ENCODE measurements at regions not wholly inside any gene's neighbourhood (a gene's known extent, or its start where the extent isn't known, plus 50 kb on each side); places are given as distances from the start of the nearest gene placed in this dataset.
"Not testable (repeated sequence)": the region's sequence is repeated elsewhere in the genome, so short reads cannot be mapped to it uniquely, and the experiment has no call there.

GRCh38 chr13:55948175-55948574 lies 1192.5 kb upstream of the PRR20A start:
- Mint-ChIP-seq H3K4me3 (no peak overlapping the region), H3K4me1 (ENCODE audit: low read depth) (no peaks in the 10 kb centered on the region), H3K27me3 (ENCODE audit: low read depth) (no peaks in the 10 kb centered on the region), H3K9me3 (peaks cover 52% of the 10 kb centered on the region), H3K27ac (no peak overlapping the region), H3K36me3 (ENCODE audit: low read depth) (no peaks in the 10 kb centered on the region)
- no peak for DNase-seq (ENCODE audit: low spot score)

GRCh38 chr13:55963934-55964333 lies 1176.8 kb upstream of the PRR20A start:
- peaks cover 54% of the 10 kb centered on the region for H3K9me3 Mint-ChIP-seq

GRCh38 chr13:55967055-55967454 lies 1173.7 kb upstream of the PRR20A start:
- Mint-ChIP-seq H3K4me3 (no peak overlapping the region), H3K27me3 (ENCODE audit: low read depth) (no peaks in the 10 kb centered on the region), H3K27ac (no peak overlapping the region), H3K4me1 (ENCODE audit: low read depth) (no peaks in the 10 kb centered on the region), H3K36me3 (ENCODE audit: low read depth) (no peaks in the 10 kb centered on the region), H3K9me3 (peaks cover 43% of the 10 kb centered on the region)
- DNase-seq (ENCODE audit: low spot score): no peak

More at GRCh38 chr13:55963934-55964333, 1176.8 kb upstream of the PRR20A start:
- H3K36me3 Mint-ChIP-seq (ENCODE audit: low read depth): no peaks in the 10 kb centered on the region
- no peak overlapping the region for H3K27ac Mint-ChIP-seq
- H3K27me3 Mint-ChIP-seq (ENCODE audit: low read depth): no peaks in the 10 kb centered on the region
- H3K4me1 Mint-ChIP-seq (ENCODE audit: low read depth): no peaks in the 10 kb centered on the region
- no peak for DNase-seq (ENCODE audit: low spot score)
- H3K4me3 Mint-ChIP-seq: no peak overlapping the region

- Mint-ChIP-seq H3K4me3 (no peak overlapping the region), H3K4me1 (ENCODE audit: low read depth) (no peaks in the 10 kb centered on the region), H3K27me3 (ENCODE audit: low read depth) (no peaks in the 10 kb centered on the region), H3K27ac (no peak overlapping the region), H3K36me3 (ENCODE audit: low read depth) (no peaks in the 10 kb centered on the region), H3K9me3 (peaks cover 34% of the 10 kb centered on the region)
- DNase-seq (ENCODE audit: low spot score): no peak
These were observed 1163.3 kb upstream of the PRR20A start for GRCh38 chr13:55977436-55977835.

GRCh38 chr13:55981381-55981780 lies 1159.3 kb upstream of the PRR20A start:
- no peak overlapping the region for H3K4me3 Mint-ChIP-seq
- no peaks in the 10 kb centered on the region for H3K36me3 Mint-ChIP-seq (ENCODE audit: low read depth)
- H3K27ac Mint-ChIP-seq: no peak overlapping the region
- H3K9me3 Mint-ChIP-seq: peaks cover 26% of the 10 kb centered on the region
- no peak for DNase-seq (ENCODE audit: low spot score)
- H3K4me1 Mint-ChIP-seq (ENCODE audit: low read depth): no peaks in the 10 kb centered on the region
- no peaks in the 10 kb centered on the region for H3K27me3 Mint-ChIP-seq (ENCODE audit: low read depth)

- H3K36me3 Mint-ChIP-seq (ENCODE audit: low read depth); H3K27ac Mint-ChIP-seq; H3K4me3 Mint-ChIP-seq; DNase-seq (ENCODE audit: low spot score); H3K27me3 Mint-ChIP-seq (ENCODE audit: low read depth); H3K4me1 Mint-ChIP-seq (ENCODE audit: low read depth): not testable (repeated sequence)
- peaks cover 18% of the 10 kb centered on the region for H3K9me3 Mint-ChIP-seq
These were observed 1156.7 kb upstream of the PRR20A start for GRCh38 chr13:55984026-55984425.

GRCh38 chr13:55990631-55991030 lies 1150.1 kb upstream of the PRR20A start:
- Mint-ChIP-seq H3K27ac (no peak overlapping the region), H3K9me3 (peaks cover 15% of the 10 kb centered on the region), H3K27me3 (ENCODE audit: low read depth) (no peaks in the 10 kb centered on the region), H3K36me3 (ENCODE audit: low read depth) (no peaks in the 10 kb centered on the region), H3K4me1 (ENCODE audit: low read depth) (no peaks in the 10 kb centered on the region), H3K4me3 (no peak overlapping the region)
- DNase-seq (ENCODE audit: low spot score): no peak

GRCh38 chr13:55991666-55992065 lies 1149.1 kb upstream of the PRR20A start:
- no peak for DNase-seq (ENCODE audit: low spot score)
- H3K4me3 Mint-ChIP-seq: no peak overlapping the region
- H3K9me3 Mint-ChIP-seq: peaks cover 12% of the 10 kb centered on the region
- no peaks in the 10 kb centered on the region for H3K27me3 Mint-ChIP-seq (ENCODE audit: low read depth)
- H3K4me1 Mint-ChIP-seq (ENCODE audit: low read depth): no peaks in the 10 kb centered on the region
- H3K27ac Mint-ChIP-seq: no peak overlapping the region
- H3K36me3 Mint-ChIP-seq (ENCODE audit: low read depth): no peaks in the 10 kb centered on the region

- H3K9me3 Mint-ChIP-seq: peaks cover 11% of the 10 kb centered on the region
- H3K4me3 Mint-ChIP-seq: no peak overlapping the region
- DNase-seq (ENCODE audit: low spot score): no peak
- no peak overlapping the region for H3K27ac Mint-ChIP-seq
- H3K36me3 Mint-ChIP-seq (ENCODE audit: low read depth): no peaks in the 10 kb centered on the region
- H3K27me3 Mint-ChIP-seq (ENCODE audit: low read depth): no peaks in the 10 kb centered on the region
- H3K4me1 Mint-ChIP-seq (ENCODE audit: low read depth): no peaks in the 10 kb centered on the region
These were observed 1148.6 kb upstream of the PRR20A start for GRCh38 chr13:55992145-55992544.

GRCh38 chr13:55999709-56000108 lies 1141.0 kb upstream of the PRR20A start:
- Mint-ChIP-seq H3K4me1 (ENCODE audit: low read depth) (no peaks in the 10 kb centered on the region), H3K27ac (no peak overlapping the region), H3K9me3 (peaks cover 42% of the 10 kb centered on the region), H3K36me3 (ENCODE audit: low read depth) (no peaks in the 10 kb centered on the region), H3K27me3 (ENCODE audit: low read depth) (no peaks in the 10 kb centered on the region), H3K4me3 (no peak overlapping the region)
- DNase-seq (ENCODE audit: low spot score): no peak

- no peak for DNase-seq (ENCODE audit: low spot score)
- Mint-ChIP-seq H3K27ac (no peak overlapping the region), H3K27me3 (ENCODE audit: low read depth) (no peaks in the 10 kb centered on the region), H3K4me3 (no peak overlapping the region), H3K4me1 (ENCODE audit: low read depth) (no peaks in the 10 kb centered on the region), H3K9me3 (peaks cover 25% of the 10 kb centered on the region), H3K36me3 (ENCODE audit: low read depth) (no peaks in the 10 kb centered on the region)
These were observed 1131.3 kb upstream of the PRR20A start for GRCh38 chr13:56009418-56009817.

- Mint-ChIP-seq H3K4me1 (ENCODE audit: low read depth) (no peaks in the 10 kb centered on the region), H3K27ac (no peak overlapping the region), H3K27me3 (ENCODE audit: low read depth) (no peaks in the 10 kb centered on the region), H3K9me3 (peaks cover 35% of the 10 kb centered on the region), H3K4me3 (no peak overlapping the region), H3K36me3 (ENCODE audit: low read depth) (no peaks in the 10 kb centered on the region)
- no peak for DNase-seq (ENCODE audit: low spot score)
These were observed 1128.1 kb upstream of the PRR20A start for GRCh38 chr13:56012644-56013043.

- H3K27ac Mint-ChIP-seq: no peak overlapping the region
- H3K36me3 Mint-ChIP-seq (ENCODE audit: low read depth): no peaks in the 10 kb centered on the region
- peaks cover 54% of the 10 kb centered on the region for H3K9me3 Mint-ChIP-seq
- DNase-seq (ENCODE audit: low spot score): no peak
- H3K27me3 Mint-ChIP-seq (ENCODE audit: low read depth): no peaks in the 10 kb centered on the region
- no peak overlapping the region for H3K4me3 Mint-ChIP-seq
- H3K4me1 Mint-ChIP-seq (ENCODE audit: low read depth): no peaks in the 10 kb centered on the region
These were observed 1124.8 kb upstream of the PRR20A start for GRCh38 chr13:56015919-56016318.

GRCh38 chr13:56019606-56020005 lies 1121.1 kb upstream of the PRR20A start:
- DNase-seq (ENCODE audit: low spot score): no peak
- no peak overlapping the region for H3K4me3 Mint-ChIP-seq
- no peaks in the 10 kb centered on the region for H3K4me1 Mint-ChIP-seq (ENCODE audit: low read depth)
- peaks cover 55% of the 10 kb centered on the region for H3K9me3 Mint-ChIP-seq
- no peaks in the 10 kb centered on the region for H3K36me3 Mint-ChIP-seq (ENCODE audit: low read depth)
- no peaks in the 10 kb centered on the region for H3K27me3 Mint-ChIP-seq (ENCODE audit: low read depth)
- no peak overlapping the region for H3K27ac Mint-ChIP-seq

GRCh38 chr13:56020425-56020824 lies 1120.3 kb upstream of the PRR20A start:
- Mint-ChIP-seq H3K27ac (no peak overlapping the region), H3K9me3 (peaks cover 47% of the 10 kb centered on the region), H3K4me1 (ENCODE audit: low read depth) (no peaks in the 10 kb centered on the region), H3K36me3 (ENCODE audit: low read depth) (no peaks in the 10 kb centered on the region), H3K4me3 (no peak overlapping the region), H3K27me3 (ENCODE audit: low read depth) (no peaks in the 10 kb centered on the region)
- no peak for DNase-seq (ENCODE audit: low spot score)

Measured in T-helper 2 cell treated with Interferon-gamma antibody and Interleukin-4, amounts not matched to agents 5 μg/mL and 100 μg/mL, for 36 hours (primary cell).